ENCODE measurements at regions not wholly inside any gene's neighbourhood (a gene's known extent, or its start where the extent isn't known, plus 50 kb on each side); places are given as distances from the start of the nearest gene placed in this dataset.

DNA sequence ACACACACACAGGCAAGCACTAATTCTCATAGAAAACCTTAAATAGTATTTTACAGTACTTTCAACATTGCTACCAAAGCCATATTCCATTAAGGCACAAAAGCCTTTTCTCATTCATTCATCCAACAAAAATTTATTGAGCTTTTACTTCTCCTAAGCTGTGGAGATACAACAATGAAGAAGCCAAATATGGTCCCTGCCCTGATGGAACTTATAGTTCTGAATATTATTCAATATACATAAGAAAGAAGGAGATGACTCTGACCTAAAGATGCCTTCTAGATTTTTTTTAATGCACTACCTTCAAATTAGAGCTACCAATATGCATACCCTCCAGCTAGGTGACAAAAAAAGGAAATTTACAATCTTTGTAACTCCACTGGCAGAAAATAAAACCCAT lies 90.0 kb upstream of the WDR44 start:
- Histone ChIP-seq H3K9me2 (ENCODE audit: low read depth, low read length) (no peaks in the 10 kb centered on the region), H3F3A (ENCODE audit: insufficient read depth, low read length) (no peaks in the 10 kb centered on the region), H3K27ac (ENCODE audit: low read depth, low read length, poor library complexity, severe bottlenecking) (no peak overlapping the region), H3K9ac (ENCODE audit: low read length) (no peak overlapping the region), H4K20me1 (ENCODE audit: insufficient read depth, low read length) (no peaks in the 10 kb centered on the region), H3K9me3 (ENCODE audit: low read length) (no peaks in the 10 kb centered on the region), H2AFZ (ENCODE audit: low read length) (no peak overlapping the region), H3K4me2 (ENCODE audit: low read length) (no peak overlapping the region), H3K4me1 (ENCODE audit: insufficient read depth, low read length, severe bottlenecking) (no peaks in the 10 kb centered on the region), H3K36me3 (ENCODE audit: insufficient read depth, low read length) (no peaks in the 10 kb centered on the region), H3K4me3 (ENCODE audit: low read depth, low read length, poor library complexity, severe bottlenecking) (no peak overlapping the region), H3K79me2 (ENCODE audit: insufficient read depth, low read length) (no peaks in the 10 kb centered on the region), H3K27me3 (ENCODE audit: insufficient read depth, low read length) (no peaks in the 10 kb centered on the region)
- TF ChIP-seq EZH2 (IDR thresholded peaks at IDR 0.05; ENCODE audit: borderline replicate concordance, low read length), result no peak
- TF ChIP-seq, protein P1, sequence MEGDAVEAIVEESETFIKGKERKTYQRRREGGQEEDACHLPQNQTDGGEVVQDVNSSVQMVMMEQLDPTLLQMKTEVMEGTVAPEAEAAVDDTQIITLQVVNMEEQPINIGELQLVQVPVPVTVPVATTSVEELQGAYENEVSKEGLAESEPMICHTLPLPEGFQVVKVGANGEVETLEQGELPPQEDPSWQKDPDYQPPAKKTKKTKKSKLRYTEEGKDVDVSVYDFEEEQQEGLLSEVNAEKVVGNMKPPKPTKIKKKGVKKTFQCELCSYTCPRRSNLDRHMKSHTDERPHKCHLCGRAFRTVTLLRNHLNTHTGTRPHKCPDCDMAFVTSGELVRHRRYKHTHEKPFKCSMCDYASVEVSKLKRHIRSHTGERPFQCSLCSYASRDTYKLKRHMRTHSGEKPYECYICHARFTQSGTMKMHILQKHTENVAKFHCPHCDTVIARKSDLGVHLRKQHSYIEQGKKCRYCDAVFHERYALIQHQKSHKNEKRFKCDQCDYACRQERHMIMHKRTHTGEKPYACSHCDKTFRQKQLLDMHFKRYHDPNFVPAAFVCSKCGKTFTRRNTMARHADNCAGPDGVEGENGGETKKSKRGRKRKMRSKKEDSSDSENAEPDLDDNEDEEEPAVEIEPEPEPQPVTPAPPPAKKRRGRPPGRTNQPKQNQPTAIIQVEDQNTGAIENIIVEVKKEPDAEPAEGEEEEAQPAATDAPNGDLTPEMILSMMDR (IDR thresholded peaks at IDR 0.05; ENCODE audit: low read length), result no peak

DNA sequence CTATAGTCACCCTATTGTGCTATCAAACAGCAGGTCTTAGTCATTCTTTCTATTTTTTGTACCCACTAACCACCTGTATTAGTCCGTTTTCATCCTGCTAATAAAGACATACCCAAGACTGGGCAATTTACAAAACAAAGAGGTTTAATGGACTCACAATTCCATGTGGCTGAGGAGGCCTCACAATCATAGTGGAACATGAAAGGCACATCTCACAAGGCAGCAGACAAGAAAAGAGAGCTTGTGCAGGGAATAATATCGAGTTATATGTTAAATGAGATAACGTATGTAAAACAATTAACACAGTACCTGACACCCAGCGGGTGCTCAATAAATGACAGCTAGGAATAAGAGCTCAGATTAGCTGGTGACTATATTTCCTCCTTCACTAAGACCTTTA lies 88.1 kb upstream of the WDR44 start:
- Histone ChIP-seq H3K9me3 (ENCODE audit: low read length) (no peaks in the 10 kb centered on the region), H3K27me3 (ENCODE audit: insufficient read depth, low read length) (no peaks in the 10 kb centered on the region), H3K79me2 (ENCODE audit: insufficient read depth, low read length) (no peaks in the 10 kb centered on the region), H3K9me2 (ENCODE audit: low read depth, low read length) (no peaks in the 10 kb centered on the region), H3K36me3 (ENCODE audit: insufficient read depth, low read length) (no peaks in the 10 kb centered on the region), H3K4me2 (ENCODE audit: low read length) (no peak overlapping the region), H3K4me1 (ENCODE audit: insufficient read depth, low read length, severe bottlenecking) (no peaks in the 10 kb centered on the region), H4K20me1 (ENCODE audit: insufficient read depth, low read length) (no peaks in the 10 kb centered on the region), H3K4me3 (ENCODE audit: low read depth, low read length, poor library complexity, severe bottlenecking) (no peak overlapping the region), H3K27ac (ENCODE audit: low read depth, low read length, poor library complexity, severe bottlenecking) (no peak overlapping the region), H2AFZ (ENCODE audit: low read length) (no peak overlapping the region), H3F3A (ENCODE audit: insufficient read depth, low read length) (no peaks in the 10 kb centered on the region), H3K9ac (ENCODE audit: low read length) (no peak overlapping the region)
- no peak for TF ChIP-seq EZH2 (IDR thresholded peaks at IDR 0.05; ENCODE audit: borderline replicate concordance, low read length)
- TF ChIP-seq, protein P1 (IDR thresholded peaks at IDR 0.05; ENCODE audit: low read length), result no peak

DNA sequence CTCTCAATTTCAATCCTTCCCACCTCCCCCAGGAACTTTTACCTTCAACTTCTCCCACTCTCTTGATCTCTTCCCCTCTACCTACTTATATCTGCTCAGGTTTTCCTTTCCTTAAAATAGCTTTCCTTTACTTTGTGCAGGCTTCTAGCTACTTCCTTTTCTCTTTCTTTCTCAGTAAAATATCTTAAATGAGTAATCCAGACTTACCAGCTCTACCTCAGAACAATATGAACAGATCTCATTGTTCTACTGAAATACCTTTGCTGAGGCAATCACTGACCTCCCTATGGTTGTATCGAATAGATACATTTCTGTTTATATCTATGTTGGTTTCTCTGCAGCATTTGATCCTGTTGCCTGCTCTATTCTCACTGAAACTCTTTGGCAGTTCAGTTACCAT lies 86.7 kb upstream of the WDR44 start:
- H3K4me1 ChIP-seq (ENCODE audit: insufficient read depth, low read length, severe bottlenecking), result no peaks in the 10 kb centered on the region
- no peak for TF ChIP-seq EZH2 (IDR thresholded peaks at IDR 0.05; ENCODE audit: borderline replicate concordance, low read length)
- TF ChIP-seq, protein P1 (IDR thresholded peaks at IDR 0.05; ENCODE audit: low read length), result no peak
- no peak overlapping the region for H2AFZ ChIP-seq (ENCODE audit: low read length)
- H3K27me3 ChIP-seq (ENCODE audit: insufficient read depth, low read length), result no peaks in the 10 kb centered on the region
- H3K36me3 ChIP-seq (ENCODE audit: insufficient read depth, low read length), result no peaks in the 10 kb centered on the region
- no peaks in the 10 kb centered on the region for H3K79me2 ChIP-seq (ENCODE audit: insufficient read depth, low read length)
- H3K9me2 ChIP-seq (ENCODE audit: low read depth, low read length), result no peaks in the 10 kb centered on the region
- no peak overlapping the region for H3K9ac ChIP-seq (ENCODE audit: low read length)
- no peak overlapping the region for H3K27ac ChIP-seq (ENCODE audit: low read depth, low read length, poor library complexity, severe bottlenecking)
- H3F3A ChIP-seq (ENCODE audit: insufficient read depth, low read length), result no peaks in the 10 kb centered on the region
- no peak overlapping the region for H3K4me2 ChIP-seq (ENCODE audit: low read length)
- H3K9me3 ChIP-seq (ENCODE audit: low read length), result no peaks in the 10 kb centered on the region
- H4K20me1 ChIP-seq (ENCODE audit: insufficient read depth, low read length), result no peaks in the 10 kb centered on the region
- H3K4me3 ChIP-seq (ENCODE audit: low read depth, low read length, poor library complexity, severe bottlenecking), result no peak overlapping the region

Measured in OCI-LY1 (cell line).